Neuronal stem cell (in vitro differentiated cells): ENCODE measurements at regions not wholly inside any gene's neighbourhood (a gene's known extent, or its start where the extent isn't known, plus 50 kb on each side); places are given as distances from the start of the nearest gene placed in this dataset.

ENCODE experiments used
- DNase-seq: peaks from one replicate; pipeline ENCODE4 v3.0.0-alpha.2; 2013; ENCODE audit warnings: low spot score
- H2AFZ ChIP-seq: one replicate; pipeline ENCODE4 v1.6.1; 2013; ENCODE audit warnings: mild to moderate bottlenecking, low read length, inconsistent platforms
- H2AK5ac ChIP-seq: 2 replicates; pipeline ENCODE4 v1.6.1; 2013; ENCODE audit warnings: low read depth, mild to moderate bottlenecking, inconsistent platforms, low read length, moderate library complexity, mixed read lengths
- H2BK120ac ChIP-seq: 2 replicates; pipeline ENCODE4 v1.6.1; 2013; ENCODE audit warnings: low read depth, mild to moderate bottlenecking, inconsistent platforms, low read length, moderate library complexity, mixed read lengths
- H2BK12ac ChIP-seq: one replicate; pipeline ENCODE4 v1.6.1; 2013; ENCODE audit warnings: low read length, inconsistent platforms
- H2BK15ac ChIP-seq: 2 replicates; pipeline ENCODE4 v1.6.1; 2013; ENCODE audit warnings: mild to moderate bottlenecking, low read length, inconsistent platforms, mixed read lengths
- H2BK5ac ChIP-seq: one replicate; pipeline ENCODE4 v1.6.1; 2013; ENCODE audit warnings: inconsistent platforms, mild to moderate bottlenecking, low read length, moderate library complexity
- H3K14ac ChIP-seq: one replicate; pipeline ENCODE4 v1.6.1; 2013; ENCODE audit warnings: low read length, inconsistent platforms
- H3K18ac ChIP-seq: 2 replicates; pipeline ENCODE4 v1.6.1; 2013; ENCODE audit warnings: low read length, inconsistent platforms
- H3K23ac ChIP-seq: 2 replicates; pipeline ENCODE4 v1.6.1; 2013; ENCODE audit warnings: low read depth, mild to moderate bottlenecking, mixed read lengths, low read length, inconsistent platforms; ENCODE audit not compliant: poor library complexity
- H3K27ac ChIP-seq: replicated peaks from 3 replicates; pipeline ENCODE4 v1.5.1; 2013; ENCODE audit warnings: low read length, inconsistent platforms
- H3K27me3 ChIP-seq, 3 experiments: 2 replicates each; pipeline ENCODE4 v1.6.1; 2013; ENCODE audit warnings: low read length in 3 of 3, mild to moderate bottlenecking in 2 of 3, inconsistent platforms in 1 of 3, low read depth in 1 of 3, mixed read lengths in 1 of 3, moderate library complexity in 1 of 3; ENCODE audit not compliant: control insufficient read depth in 3 of 3, insufficient read depth in 3 of 3
- H3K36me3 ChIP-seq, 2 donors: replicated peaks in 1 of 2; 2 replicates each; pipeline ENCODE4 v1.6.1; 2013; ENCODE audit warnings: low read length in 2 of 2; ENCODE audit not compliant: control insufficient read depth in 2 of 2, insufficient read depth in 2 of 2
- H3K4ac ChIP-seq: 2 replicates; pipeline ENCODE4 v1.6.1; 2013; ENCODE audit warnings: inconsistent platforms, mild to moderate bottlenecking, low read length, moderate library complexity
- H3K4me1 ChIP-seq, 2 donors: 1 replicate in 1 of 2; 2 replicates in 1 of 2; pipeline ENCODE4 v1.6.1; 2013; ENCODE audit warnings: low read length in 2 of 2, low read depth in 1 of 2; ENCODE audit not compliant: control insufficient read depth in 2 of 2, insufficient read depth in 1 of 2
- H3K4me2 ChIP-seq: one replicate; pipeline ENCODE4 v1.6.1; 2013; ENCODE audit warnings: mild to moderate bottlenecking, low read length, inconsistent platforms; ENCODE audit not compliant: insufficient read depth, poor library complexity, severe bottlenecking
- H3K4me3 ChIP-seq, 2 donors: 2 replicates each; pipeline ENCODE4 v1.5.1; 2013; ENCODE audit warnings: low read length in 2 of 2, mild to moderate bottlenecking in 2 of 2, inconsistent platforms in 1 of 2, moderate library complexity in 1 of 2
- H3K79me1 ChIP-seq: one replicate; pipeline ENCODE4 v1.6.1; 2013; ENCODE audit warnings: low read depth, mild to moderate bottlenecking, inconsistent platforms, low read length, moderate library complexity
- H3K9ac ChIP-seq: one replicate; pipeline ENCODE4 v1.6.1; 2013; ENCODE audit warnings: mild to moderate bottlenecking, low read depth, low read length, inconsistent platforms; ENCODE audit not compliant: poor library complexity
- H3K9me3 ChIP-seq, 2 donors: replicated peaks in 1 of 2; 2 replicates each; pipeline versions ENCODE3 to v1.6.1; 2013; ENCODE audit warnings: low read length in 2 of 2, mild to moderate bottlenecking in 2 of 2, inconsistent platforms in 1 of 2, low read depth in 1 of 2, mixed read lengths in 1 of 2, moderate library complexity in 1 of 2; ENCODE audit not compliant: control insufficient read depth in 2 of 2, insufficient read depth in 1 of 2
- H4K8ac ChIP-seq: one replicate; pipeline ENCODE4 v1.6.1; 2013; ENCODE audit warnings: low read depth, mild to moderate bottlenecking, inconsistent platforms, low read length, moderate library complexity
- H4K91ac ChIP-seq: one replicate; pipeline ENCODE4 v1.6.1; 2013; ENCODE audit warnings: low read length, low read depth, mild to moderate bottlenecking, inconsistent platforms; ENCODE audit not compliant: poor library complexity
- WGBS, 2 donors: extraction: QIAGEN DNeasy Blood & Tissue Kit; methylation state at CpG; one replicate each; pipeline ENCODE4 v1.1.7; 2013; ENCODE audit warnings: missing lambda C conversion rate in 2 of 2, mixed read lengths in 1 of 2; ENCODE audit not compliant: insufficient read length in 2 of 2, insufficient replicate concordance in 1 of 2; ENCODE audit errors: extremely low coverage in 2 of 2; 5-methylcytosine and 5-hydroxymethylcytosine counted together

DNA sequence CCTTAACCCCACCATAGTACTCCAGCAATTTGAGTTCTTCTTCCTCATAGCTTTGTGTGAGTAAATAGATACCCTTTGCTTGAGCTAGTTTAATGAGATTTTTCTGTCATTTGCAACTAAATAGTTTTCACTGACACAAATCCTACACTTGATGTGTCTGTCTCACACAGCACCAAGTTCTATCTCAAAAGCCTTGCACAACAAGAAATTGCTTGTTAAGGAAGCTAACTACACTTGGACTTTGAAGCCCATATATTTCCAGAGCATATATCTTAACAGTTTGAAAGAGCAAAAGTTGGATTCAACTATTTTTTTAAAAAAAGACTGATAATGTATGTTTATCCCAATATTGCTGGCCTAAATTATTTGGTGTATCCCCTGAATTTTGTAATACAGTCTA, 459.2 kb downstream of the ACTL7B start:
- Histone ChIP-seq H2AK5ac (no peak overlapping the region), H3K4ac (no peak overlapping the region), H4K8ac (no peak overlapping the region), H2BK12ac (no peak overlapping the region), H3K36me3 (no peaks in the 10 kb centered on the region), H3K14ac (no peak overlapping the region), H3K9me3 (no peaks in the 10 kb centered on the region), H3K27ac (no peak overlapping the region), H3K18ac (no peak overlapping the region), H3K4me3 (no peak overlapping the region), H3K9ac (no peak overlapping the region), H3K4me2 (no peak overlapping the region), H3K23ac (no peak overlapping the region), H2BK15ac (no peak overlapping the region), H3K27me3 (no peaks in the 10 kb centered on the region), H3K79me1 (no peaks in the 10 kb centered on the region), H4K91ac (no peak overlapping the region), H3K4me1 (no peaks in the 10 kb centered on the region), H2BK5ac (no peak overlapping the region), H2BK120ac (no peak overlapping the region), H2AFZ (no peak overlapping the region)
- no peak for DNase-seq

DNA sequence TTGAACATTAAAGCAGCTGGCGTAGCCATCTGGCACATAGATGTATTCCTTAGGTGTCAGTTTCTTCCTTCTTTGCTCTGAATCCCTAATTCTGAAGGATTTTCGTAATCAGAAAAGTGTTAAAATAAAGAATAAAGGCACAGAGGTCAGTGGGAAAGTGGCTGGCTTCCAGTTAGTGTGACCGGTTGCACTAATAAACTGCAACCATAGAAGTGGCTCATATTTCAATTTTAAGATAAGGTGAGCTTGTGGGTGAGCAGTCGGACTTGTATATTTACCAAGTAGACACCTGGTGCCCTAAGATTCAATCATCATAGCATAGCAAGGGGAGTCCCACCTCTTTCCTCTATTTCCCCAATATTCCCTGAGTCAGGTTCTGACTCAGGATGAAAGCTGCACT, 459.6 kb downstream of the ACTL7B start:
- no peak overlapping the region for H4K8ac ChIP-seq
- H3K14ac ChIP-seq = no peak overlapping the region
- no peak overlapping the region for H4K91ac ChIP-seq
- no peak overlapping the region for H2AFZ ChIP-seq
- no peak overlapping the region for H3K4ac ChIP-seq
- WGBS, 2 donors = no CpG with 5 or more reads among the region's 4 CpGs
- H3K36me3 ChIP-seq = no peaks in the 10 kb centered on the region
- no peak overlapping the region for H3K9ac ChIP-seq
- H2BK5ac ChIP-seq = no peak overlapping the region
- no peak overlapping the region for H2BK120ac ChIP-seq
- no peaks in the 10 kb centered on the region for H3K4me1 ChIP-seq
- no peak for DNase-seq
- H2BK15ac ChIP-seq = no peak overlapping the region
- H3K4me3 ChIP-seq = no peak overlapping the region
- no peak overlapping the region for H2AK5ac ChIP-seq
- no peak overlapping the region for H3K18ac ChIP-seq
- no peak overlapping the region for H3K4me2 ChIP-seq
- H3K79me1 ChIP-seq = no peaks in the 10 kb centered on the region
- no peaks in the 10 kb centered on the region for H3K27me3 ChIP-seq
- no peak overlapping the region for H3K23ac ChIP-seq
- H2BK12ac ChIP-seq = no peak overlapping the region
- H3K9me3 ChIP-seq = no peaks in the 10 kb centered on the region
- H3K27ac ChIP-seq = no peak overlapping the region

DNA sequence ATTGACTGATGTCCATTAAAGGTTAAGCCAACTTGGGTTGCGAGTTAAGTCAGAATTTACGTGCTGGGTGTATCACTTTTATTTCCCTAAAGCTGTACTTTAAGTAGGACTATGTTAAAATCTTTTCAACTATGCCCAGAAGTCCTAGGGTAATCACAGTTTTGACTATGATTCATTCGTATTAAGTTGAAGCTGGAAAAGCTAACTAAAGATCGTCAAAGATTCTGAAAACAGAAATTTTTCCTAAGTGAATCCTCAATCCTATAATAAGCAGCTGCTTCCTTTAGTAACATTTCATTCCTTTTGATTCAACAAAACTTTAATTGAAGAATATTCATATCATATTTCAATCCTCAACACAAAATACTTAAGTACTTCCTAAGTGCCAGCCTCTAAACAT, 460.4 kb downstream of the ACTL7B start:
- Histone ChIP-seq H2BK5ac (no peak overlapping the region), H3K4me1 (no peaks in the 10 kb centered on the region), H3K27ac (no peak overlapping the region), H3K27me3 (no peaks in the 10 kb centered on the region), H2BK12ac (no peak overlapping the region), H3K9ac (no peak overlapping the region), H3K4me2 (no peak overlapping the region), H4K91ac (no peak overlapping the region), H2BK120ac (no peak overlapping the region), H3K18ac (no peak overlapping the region), H3K23ac (no peak overlapping the region), H3K36me3 (no peaks in the 10 kb centered on the region), H3K14ac (no peak overlapping the region), H4K8ac (no peak overlapping the region), H3K79me1 (no peaks in the 10 kb centered on the region), H2AK5ac (no peak overlapping the region), H3K4ac (no peak overlapping the region), H2AFZ (no peak overlapping the region), H3K4me3 (no peak overlapping the region), H3K9me3 (no peaks in the 10 kb centered on the region), H2BK15ac (no peak overlapping the region)
- no peak for DNase-seq
- no CpG with 5 or more reads among the region's 4 CpGs for WGBS, 2 donors

DNA sequence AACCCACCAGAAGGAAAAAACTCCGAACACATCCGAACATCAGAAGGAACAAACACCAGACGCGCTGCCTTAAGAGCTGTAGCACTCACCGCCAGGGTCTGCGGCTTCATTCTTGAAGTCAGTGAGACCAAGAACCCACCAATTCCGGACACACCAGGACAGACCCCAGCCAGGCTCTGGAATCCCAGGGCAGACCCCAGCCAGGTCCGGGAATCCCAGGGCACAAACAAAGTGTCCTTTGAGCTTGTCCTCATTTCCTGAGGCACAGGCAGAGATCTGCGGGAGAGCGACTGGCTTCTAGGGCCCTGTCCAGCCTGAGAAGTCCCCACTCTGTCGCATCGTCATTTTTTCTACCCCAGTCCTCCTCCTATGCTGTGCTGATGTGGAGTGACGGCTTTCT, 461.1 kb downstream of the ACTL7B start:
- Histone ChIP-seq H4K8ac (no peak overlapping the region), H2AK5ac (no peak overlapping the region), H2BK120ac (no peak overlapping the region), H3K4me1 (no peaks in the 10 kb centered on the region), H3K4ac (no peak overlapping the region), H3K4me2 (no peak overlapping the region), H2BK5ac (no peak overlapping the region), H3K18ac (no peak overlapping the region), H2AFZ (no peak overlapping the region), H3K36me3 (no peaks in the 10 kb centered on the region), H3K9ac (no peak overlapping the region), H3K27ac (no peak overlapping the region), H2BK12ac (no peak overlapping the region), H3K23ac (no peak overlapping the region), H3K27me3 (no peaks in the 10 kb centered on the region), H3K9me3 (no peaks in the 10 kb centered on the region), H3K4me3 (no peak overlapping the region), H2BK15ac (no peak overlapping the region), H3K79me1 (no peaks in the 10 kb centered on the region), H4K91ac (no peak overlapping the region), H3K14ac (no peak overlapping the region)
- no peak for DNase-seq
- WGBS, 2 donors = no CpG with 5 or more reads among the region's 13 CpGs
